ENCODE measurements at regions not wholly inside any gene's neighbourhood (a gene's known extent, or its start where the extent isn't known, plus 50 kb on each side); places are given as distances from the start of the nearest gene placed in this dataset.
A peak's percentile ranks its signal among the peaks of the same experiment; 100 is the strongest.

GRCh38 chr16:59859676-59860402 is 1125.7 kb upstream of the GOT2 start:
- no peaks in the 10 kb centered on the region for H3K9me3 Mint-ChIP-seq (ENCODE audit: unreplicated experiment)
- H3K36me3 Mint-ChIP-seq (ENCODE audit: insufficient read depth, unreplicated experiment): no peaks in the 10 kb centered on the region
- peak; percentile 13 for DNase-seq (ENCODE audit: unreplicated experiment)
- intact Hi-C loops (cut with micrococcal nuclease): no loop called here
- no peak for TF ChIP-seq CTCF (IDR thresholded peaks at IDR 0.05; ENCODE audit: unreplicated experiment)
- no TSS peak for BruUV-seq (replicated peaks)
- ChIA-PET POLR2A (interaction anchor here (0.6 to 0.9 kb wide), 2 partner anchors 46 to 708 kb away, joined by 3 read pairs; no protein-coding TSS in a partner anchor), CTCF (interaction anchor here (0.6 kb wide), 1 partner anchor 15 kb away, joined by 3 read pairs; no protein-coding TSS in a partner anchor)
- peaks cover 6% of the 10 kb centered on the region for H3K4me1 Mint-ChIP-seq (ENCODE audit: insufficient read depth, unreplicated experiment)
- peak overlapping the region; percentile 58 for H3K27ac Mint-ChIP-seq (ENCODE audit: low read depth, unreplicated experiment)
- no peaks in the 10 kb centered on the region for H3K27me3 Mint-ChIP-seq (ENCODE audit: insufficient read depth, unreplicated experiment)
- H3K4me3 Mint-ChIP-seq (ENCODE audit: unreplicated experiment): no peak overlapping the region

GRCh38 chr16:59854846-59855439 is 1120.8 kb upstream of the GOT2 start:
- ChIA-PET CTCF (no interaction called here), POLR2A (no interaction called here)
- Mint-ChIP-seq H3K36me3 (ENCODE audit: insufficient read depth, unreplicated experiment) (no peaks in the 10 kb centered on the region), H3K27ac (ENCODE audit: low read depth, unreplicated experiment) (no peak overlapping the region), H3K27me3 (ENCODE audit: insufficient read depth, unreplicated experiment) (no peaks in the 10 kb centered on the region), H3K4me3 (ENCODE audit: unreplicated experiment) (no peak overlapping the region), H3K4me1 (ENCODE audit: insufficient read depth, unreplicated experiment) (peaks cover 1% of the 10 kb centered on the region), H3K9me3 (ENCODE audit: unreplicated experiment) (no peaks in the 10 kb centered on the region)
- no TSS peak for BruUV-seq (replicated peaks)
- no peak for DNase-seq (ENCODE audit: unreplicated experiment)
- no peak for TF ChIP-seq CTCF (IDR thresholded peaks at IDR 0.05; ENCODE audit: unreplicated experiment)
- intact Hi-C loops (cut with micrococcal nuclease): no loop called here

GRCh38 chr16:59849716-59850115 is 1115.6 kb upstream of the GOT2 start:
- Mint-ChIP-seq H3K4me3 (ENCODE audit: unreplicated experiment) (no peak overlapping the region), H3K36me3 (ENCODE audit: insufficient read depth, unreplicated experiment) (no peaks in the 10 kb centered on the region), H3K27ac (ENCODE audit: low read depth, unreplicated experiment) (no peak overlapping the region), H3K9me3 (ENCODE audit: unreplicated experiment) (no peaks in the 10 kb centered on the region), H3K4me1 (ENCODE audit: insufficient read depth, unreplicated experiment) (no peaks in the 10 kb centered on the region), H3K27me3 (ENCODE audit: insufficient read depth, unreplicated experiment) (no peaks in the 10 kb centered on the region)
- intact Hi-C loops (cut with micrococcal nuclease): no loop called here
- no peak for TF ChIP-seq CTCF (IDR thresholded peaks at IDR 0.05; ENCODE audit: unreplicated experiment)
- CTCF ChIA-PET: interaction anchor here (0.6 kb wide), 1 partner anchor 905 kb away, joined by 3 read pairs; no protein-coding TSS in a partner anchor
- no peak for DNase-seq (ENCODE audit: unreplicated experiment)
- POLR2A ChIA-PET: no interaction called here
- no TSS peak for BruUV-seq (replicated peaks)

GRCh38 chr16:59848296-59848695 is 1114.2 kb upstream of the GOT2 start:
- no peaks in the 10 kb centered on the region for H3K4me1 Mint-ChIP-seq (ENCODE audit: insufficient read depth, unreplicated experiment)
- TF ChIP-seq CTCF (IDR thresholded peaks at IDR 0.05; ENCODE audit: unreplicated experiment): no peak
- peaks cover 10% of the 10 kb centered on the region for H3K9me3 Mint-ChIP-seq (ENCODE audit: unreplicated experiment)
- no TSS peak for BruUV-seq (replicated peaks)
- no peaks in the 10 kb centered on the region for H3K36me3 Mint-ChIP-seq (ENCODE audit: insufficient read depth, unreplicated experiment)
- ChIA-PET CTCF (no interaction called here), POLR2A (no interaction called here)
- no peak for DNase-seq (ENCODE audit: unreplicated experiment)
- H3K27ac Mint-ChIP-seq (ENCODE audit: low read depth, unreplicated experiment): no peak overlapping the region
- intact Hi-C loops (cut with micrococcal nuclease): no loop called here
- H3K4me3 Mint-ChIP-seq (ENCODE audit: unreplicated experiment): no peak overlapping the region
- no peaks in the 10 kb centered on the region for H3K27me3 Mint-ChIP-seq (ENCODE audit: insufficient read depth, unreplicated experiment)
